ENCODE measurements at regions not wholly inside any gene's neighbourhood (a gene's known extent, or its start where the extent isn't known, plus 50 kb on each side); places are given as distances from the start of the nearest gene placed in this dataset.

- Mint-ChIP-seq H3K9me3 (ENCODE audit: unreplicated experiment) (peaks cover 12% of the 10 kb centered on the region), H3K27me3 (ENCODE audit: insufficient read depth, unreplicated experiment) (no peaks in the 10 kb centered on the region), H3K4me3 (ENCODE audit: unreplicated experiment) (no peak overlapping the region), H3K27ac (ENCODE audit: unreplicated experiment) (no peak overlapping the region), H3K36me3 (ENCODE audit: insufficient read depth, unreplicated experiment) (no peaks in the 10 kb centered on the region), H3K4me1 (ENCODE audit: low read depth, unreplicated experiment) (no peaks in the 10 kb centered on the region)
- POLR2A ChIA-PET, result no interaction called here
- Histone ChIP-seq H3K4me1 (no peaks in the 10 kb centered on the region), H3K27me3 (replicated peaks; ENCODE audit: control insufficient read depth, insufficient read depth, low read length) (no peaks in the 10 kb centered on the region), H3K4me3 (ENCODE audit: low read depth, low read length) (no peak overlapping the region), H3K9me3 (peaks cover 5% of the 10 kb centered on the region), H3K36me3 (ENCODE audit: control insufficient read depth, insufficient read depth, low read length) (no peaks in the 10 kb centered on the region)
- DNase-seq, result no peak
- no peak for TF ChIP-seq CTCF (IDR thresholded peaks at IDR 0.05; ENCODE audit: insufficient read depth in 1 of 2, low read depth in 1 of 2, low read length in 1 of 2, severe bottlenecking in 1 of 2, unreplicated experiment in 1 of 2)
- no TSS peak for BruUV-seq (replicated peaks)
- intact Hi-C loops (cut with micrococcal nuclease; ENCODE audit: unreplicated experiment), result no loop called here
- CTCF ChIA-PET, result no interaction called here
Observed at GRCh38 chr15:100821327-100821726, 58.3 kb upstream of the ALDH1A3 start.

GRCh38 chr15:100824211-100824610 is 55.4 kb upstream of the ALDH1A3 start:
- no peak overlapping the region for H3K4me3 ChIP-seq (ENCODE audit: low read depth, low read length)
- no peaks in the 10 kb centered on the region for H3K36me3 ChIP-seq (ENCODE audit: control insufficient read depth, insufficient read depth, low read length)
- no peak for DNase-seq
- ChIA-PET CTCF (no interaction called here), POLR2A (no interaction called here)
- Mint-ChIP-seq H3K27ac (ENCODE audit: unreplicated experiment) (no peak overlapping the region), H3K9me3 (ENCODE audit: unreplicated experiment) (peaks cover 23% of the 10 kb centered on the region), H3K4me1 (ENCODE audit: low read depth, unreplicated experiment) (no peaks in the 10 kb centered on the region), H3K27me3 (ENCODE audit: insufficient read depth, unreplicated experiment) (no peaks in the 10 kb centered on the region), H3K4me3 (ENCODE audit: unreplicated experiment) (no peak overlapping the region), H3K36me3 (ENCODE audit: insufficient read depth, unreplicated experiment) (no peaks in the 10 kb centered on the region)
- H3K9me3 ChIP-seq, result no peaks in the 10 kb centered on the region; the same call in 1 of the 2 replicates
- intact Hi-C loops (cut with micrococcal nuclease; ENCODE audit: unreplicated experiment), result no loop called here
- no peaks in the 10 kb centered on the region for H3K4me1 ChIP-seq
- no peak for TF ChIP-seq CTCF (IDR thresholded peaks at IDR 0.05; ENCODE audit: insufficient read depth in 1 of 2, low read depth in 1 of 2, low read length in 1 of 2, severe bottlenecking in 1 of 2, unreplicated experiment in 1 of 2)
- no TSS peak for BruUV-seq (replicated peaks)
- no peaks in the 10 kb centered on the region for H3K27me3 ChIP-seq (replicated peaks; ENCODE audit: control insufficient read depth, insufficient read depth, low read length)

GRCh38 chr15:100829457-100829856 is 50.2 kb upstream of the ALDH1A3 start:
- intact Hi-C loops (cut with micrococcal nuclease; ENCODE audit: unreplicated experiment), result no loop called here
- no peaks in the 10 kb centered on the region for H3K9me3 ChIP-seq
- Mint-ChIP-seq H3K27me3 (ENCODE audit: insufficient read depth, unreplicated experiment) (no peaks in the 10 kb centered on the region), H3K4me3 (ENCODE audit: unreplicated experiment) (no peak overlapping the region), H3K36me3 (ENCODE audit: insufficient read depth, unreplicated experiment) (no peaks in the 10 kb centered on the region), H3K27ac (ENCODE audit: unreplicated experiment) (no peak overlapping the region), H3K9me3 (ENCODE audit: unreplicated experiment) (peaks cover 23% of the 10 kb centered on the region), H3K4me1 (ENCODE audit: low read depth, unreplicated experiment) (no peaks in the 10 kb centered on the region)
- no peaks in the 10 kb centered on the region for H3K36me3 ChIP-seq (ENCODE audit: control insufficient read depth, insufficient read depth, low read length)
- TF ChIP-seq CTCF (IDR thresholded peaks at IDR 0.05; ENCODE audit: insufficient read depth in 1 of 2, low read depth in 1 of 2, low read length in 1 of 2, severe bottlenecking in 1 of 2, unreplicated experiment in 1 of 2), result no peak
- ChIA-PET POLR2A (no interaction called here), CTCF (no interaction called here)
- no peaks in the 10 kb centered on the region for H3K27me3 ChIP-seq (replicated peaks; ENCODE audit: control insufficient read depth, insufficient read depth, low read length)
- no TSS peak for BruUV-seq (replicated peaks)
- DNase-seq, result no peak
- no peak overlapping the region for H3K4me3 ChIP-seq (ENCODE audit: low read depth, low read length)
- H3K4me1 ChIP-seq, result no peaks in the 10 kb centered on the region
